CD14-positive monocyte (primary cell): ENCODE measurements at regions not wholly inside any gene's neighbourhood (a gene's known extent, or its start where the extent isn't known, plus 50 kb on each side); places are given as distances from the start of the nearest gene placed in this dataset.
"Not testable (repeated sequence)": the region's sequence is repeated elsewhere in the genome, so short reads cannot be mapped to it uniquely, and the experiment has no call there.

Experiments used
- DNase-seq, 3 donors: peaks; one replicate each; pipeline ENCODE4 v3.0.0-alpha.2; 2011 to 2022
- H2AFZ ChIP-seq: 2 replicates; pipeline ENCODE4 v1.6.0; 2012; ENCODE audit warnings: mild to moderate bottlenecking, low read depth, low read length, inconsistent platforms; ENCODE audit not compliant: insufficient read depth, poor library complexity, severe bottlenecking
- H3K27ac ChIP-seq, 2 donors: 1 replicate in 1 of 2; 2 replicates in 1 of 2; pipeline ENCODE4 v1.5.1; 2012 to 2013; ENCODE audit warnings: low read length in 2 of 2, control low read depth in 1 of 2, inconsistent platforms in 1 of 2, low read depth in 1 of 2, mild to moderate bottlenecking in 1 of 2
- H3K27me3 ChIP-seq, 2 donors: one replicate each; pipeline versions ENCODE4 v1.6.0 to v1.6.1; 2011 to 2013; ENCODE audit warnings: low read length in 2 of 2; ENCODE audit not compliant: control insufficient read depth in 2 of 2, insufficient read depth in 2 of 2
- H3K36me3 ChIP-seq, 2 donors: replicated peaks in 1 of 2; 1 replicate in 1 of 2; 2 replicates in 1 of 2; pipeline versions ENCODE4 v1.5.1 to v1.6.1; 2012 to 2013; ENCODE audit warnings: low read length in 2 of 2, control low read depth in 1 of 2, inconsistent platforms in 1 of 2, mild to moderate bottlenecking in 1 of 2; ENCODE audit not compliant: insufficient read depth in 2 of 2, control insufficient read depth in 1 of 2
- H3K4me1 ChIP-seq, 2 donors: 1 replicate in 1 of 2; 2 replicates in 1 of 2; pipeline versions ENCODE4 v1.5.1 to v1.6.1; 2012 to 2013; ENCODE audit warnings: low read length in 2 of 2, control low read depth in 1 of 2, inconsistent platforms in 1 of 2, mild to moderate bottlenecking in 1 of 2, moderate library complexity in 1 of 2; ENCODE audit not compliant: insufficient read depth in 2 of 2, control insufficient read depth in 1 of 2
- H3K4me2 ChIP-seq: replicated peaks from 2 replicates; pipeline ENCODE3; 2012; ENCODE audit warnings: low read length, moderate library complexity, mild to moderate bottlenecking; ENCODE audit not compliant: poor library complexity, severe bottlenecking; ENCODE audit errors: extremely low read depth
- H3K4me3 ChIP-seq, 3 experiments: fragments of 200-600 bp in 1 of 3; sonication (generic) in 1 of 3; replicated peaks in 1 of 3; 1 replicate in 2 of 3; 2 replicates in 1 of 3; pipeline ENCODE4 v1.5.1; 2011 to 2013; ENCODE audit warnings: low read length in 3 of 3, mild to moderate bottlenecking in 3 of 3, control low read depth in 2 of 3, low read depth in 2 of 3, inconsistent platforms in 1 of 3, moderate library complexity in 1 of 3
- H3K79me2 ChIP-seq: 2 replicates; pipeline ENCODE4 v1.6.0; 2012; ENCODE audit warnings: mild to moderate bottlenecking, control low read depth, inconsistent platforms, low read length, moderate library complexity; ENCODE audit not compliant: insufficient read depth
- H3K9ac ChIP-seq: 2 replicates; pipeline ENCODE4 v1.6.0; 2017; ENCODE audit warnings: low read length, mild to moderate bottlenecking; ENCODE audit not compliant: insufficient read depth, poor library complexity, severe bottlenecking
- H3K9me3 ChIP-seq, 2 donors: replicated peaks in 1 of 2; 1 replicate in 1 of 2; 2 replicates in 1 of 2; pipeline versions ENCODE4 v1.5.1 to v1.6.1; 2012 to 2013; ENCODE audit warnings: low read length in 2 of 2, control low read depth in 1 of 2; ENCODE audit not compliant: control insufficient read depth in 1 of 2, insufficient read depth in 1 of 2
- H4K20me1 ChIP-seq: 2 replicates; pipeline ENCODE4 v1.6.0; 2012; ENCODE audit warnings: mild to moderate bottlenecking, low read length, control low read depth, moderate library complexity; ENCODE audit not compliant: insufficient read depth
- H3K27ac Mint-ChIP-seq, 7 donors: one replicate each; pipeline ENCODE4 v1.8.0; 2020; ENCODE audit warnings: mild to moderate bottlenecking in 7 of 7, mixed read lengths in 7 of 7, moderate library complexity in 6 of 7, inconsistent platforms in 2 of 7
- H3K27me3 Mint-ChIP-seq, 3 donors: one replicate each; pipeline ENCODE4 v1.8.0; 2021 to 2022; ENCODE audit warnings: low read depth in 3 of 3, mild to moderate bottlenecking in 3 of 3, mixed read lengths in 3 of 3, moderate library complexity in 3 of 3, inconsistent platforms in 1 of 3
- H3K36me3 Mint-ChIP-seq, 2 donors: one replicate each; pipeline ENCODE4 v1.8.0; 2020; ENCODE audit warnings: mixed read lengths in 2 of 2, inconsistent platforms in 1 of 2, mild to moderate bottlenecking in 1 of 2
- H3K4me1 Mint-ChIP-seq: one replicate; pipeline ENCODE4 v1.8.0; 2020; ENCODE audit warnings: mild to moderate bottlenecking, mixed read lengths
- H3K4me3 Mint-ChIP-seq, 2 donors: one replicate each; pipeline ENCODE4 v1.8.0; 2020; ENCODE audit warnings: mild to moderate bottlenecking in 2 of 2, mixed read lengths in 2 of 2, moderate library complexity in 1 of 2
- H3K9me3 Mint-ChIP-seq, 7 donors: one replicate each; pipeline ENCODE4 v1.8.0; 2020 to 2022; ENCODE audit warnings: mixed read lengths in 7 of 7, mild to moderate bottlenecking in 6 of 7, moderate library complexity in 6 of 7, inconsistent platforms in 2 of 7
- WGBS: methylation state at CpG from one replicate; pipeline ENCODE4 v1.1.5; 2013; ENCODE audit warnings: missing lambda C conversion rate; ENCODE audit not compliant: insufficient coverage; 5-methylcytosine and 5-hydroxymethylcytosine counted together
- intact Hi-C, 2 donors: fragments of 100-400 bp; cut with micrococcal nuclease; formaldehyde crosslinking; loops; one replicate each; pipeline versions ENCODE4 v1.15.0 to v1.15.1; 2023
- TF ChIP-seq, protein P1 (sequence below): fragments of 200-600 bp; IDR thresholded peaks from one replicate; pipeline ENCODE4 v1.8.0; 2022; ENCODE audit warnings: antibody characterized with exemption, mild to moderate bottlenecking

DNA sequence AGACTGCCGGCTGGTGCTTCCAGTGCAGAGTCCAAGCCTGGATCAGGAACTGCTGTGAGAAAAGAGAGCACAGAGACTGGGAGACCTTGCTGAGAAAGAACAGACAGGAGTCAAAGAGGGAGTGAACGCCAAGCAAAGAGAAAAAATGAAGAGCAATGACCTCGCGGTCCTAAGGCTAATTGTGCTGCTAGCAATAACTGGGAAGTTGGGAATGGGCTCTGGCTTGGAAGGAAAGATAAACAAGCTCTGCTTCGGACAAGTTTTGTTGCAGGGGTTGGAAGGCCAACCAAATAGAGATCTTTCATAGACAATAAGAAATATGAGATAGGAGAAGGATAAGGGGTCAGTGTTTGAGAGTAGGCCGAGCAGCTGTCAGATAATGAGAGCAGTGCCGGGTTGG lies 99.4 kb downstream of the TRIM43 start:
- H2AFZ ChIP-seq, H3K4me3 Mint-ChIP-seq, H3K4me1 Mint-ChIP-seq, H3K27ac ChIP-seq, H3K9me3 Mint-ChIP-seq, DNase-seq, intact Hi-C loops, H3K27me3 Mint-ChIP-seq, H3K4me3 ChIP-seq, H3K9me3 ChIP-seq, H3K36me3 Mint-ChIP-seq, H3K27me3 ChIP-seq, H3K4me2 ChIP-seq, H4K20me1 ChIP-seq, H3K79me2 ChIP-seq, H3K27ac Mint-ChIP-seq, H3K36me3 ChIP-seq, H3K4me1 ChIP-seq, H3K9ac ChIP-seq: not testable (repeated sequence)
- 98% methylated on average over 5 of the region's 7 CpGs for WGBS

DNA sequence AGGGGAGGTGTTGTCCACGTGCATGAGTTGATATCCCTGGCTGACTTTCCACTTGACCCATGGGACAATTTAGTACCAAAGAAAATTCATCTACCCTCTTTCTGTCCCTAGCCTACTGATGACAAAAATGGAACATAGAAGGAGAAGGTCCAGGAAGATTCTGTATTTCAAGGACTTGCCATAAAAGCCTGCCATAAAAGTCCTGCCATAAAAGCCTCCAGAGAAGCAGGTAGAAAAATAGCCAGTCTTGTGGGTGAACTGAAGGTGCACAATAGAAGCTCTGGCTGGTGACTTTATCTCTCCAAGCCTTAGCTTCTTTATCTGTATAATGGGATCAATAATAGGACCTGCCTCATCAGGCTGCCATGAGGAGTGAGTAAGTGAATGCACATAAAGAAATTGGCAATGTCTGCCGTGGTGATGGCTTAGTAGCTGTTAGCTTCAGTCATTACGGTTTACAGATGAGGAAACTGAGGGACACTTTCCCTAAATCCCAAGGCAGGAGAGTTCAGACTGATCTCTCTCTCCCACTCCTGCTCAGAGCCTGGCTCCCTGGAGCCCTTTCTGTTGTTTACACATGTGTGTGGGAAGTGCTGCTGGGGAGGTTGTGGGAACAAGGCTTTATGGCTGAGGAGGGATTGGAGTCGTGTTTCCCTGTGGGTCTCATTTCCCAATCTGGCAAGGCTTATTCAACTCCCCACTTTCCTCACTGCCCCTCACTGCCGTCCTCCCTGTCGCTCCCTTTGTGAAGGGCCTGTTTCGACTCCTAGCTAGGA lies 101.5 kb downstream of the TRIM43 start:
- H3K4me2 ChIP-seq, H3K9ac ChIP-seq, H4K20me1 ChIP-seq, H3K4me3 ChIP-seq, H3K9me3 ChIP-seq, H3K4me3 Mint-ChIP-seq, H3K4me1 ChIP-seq, H3K79me2 ChIP-seq, H3K4me1 Mint-ChIP-seq, H3K27ac Mint-ChIP-seq, H3K27me3 ChIP-seq, intact Hi-C loops, H3K9me3 Mint-ChIP-seq, H3K27ac ChIP-seq, H3K36me3 ChIP-seq, H3K36me3 Mint-ChIP-seq, DNase-seq, H2AFZ ChIP-seq: not testable (repeated sequence)
- WGBS: 80% methylated on average over 1 of the region's 7 CpGs
- H3K27me3 Mint-ChIP-seq: peaks cover 3 to 12% (median 5%) of the 10 kb centered on the region in 3 donors

DNA sequence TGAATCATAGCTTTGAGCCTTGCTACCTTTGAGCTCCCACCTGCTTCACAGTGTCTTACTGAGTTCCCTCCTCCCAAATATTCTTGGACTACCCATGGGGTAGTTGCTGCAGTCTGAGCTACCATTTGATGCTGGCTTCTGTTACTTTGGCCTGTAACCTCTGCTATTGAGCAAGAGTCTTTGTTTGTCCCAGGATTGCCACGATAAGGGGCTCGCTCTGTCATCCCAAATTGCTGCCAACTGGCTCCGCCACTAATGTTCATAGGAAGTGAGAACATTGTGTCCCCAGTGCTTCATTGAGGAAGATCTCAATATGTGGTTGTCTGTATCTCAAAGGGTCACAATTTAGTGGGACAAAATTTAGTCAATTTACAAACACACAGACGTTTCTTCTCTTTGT lies 103.8 kb downstream of the TRIM43 start:
- Mint-ChIP-seq H3K36me3 (no peaks in the 10 kb centered on the region), H3K4me3 (no peak overlapping the region), H3K9me3 (peaks cover 0 to 2% (median 0%) of the 10 kb centered on the region in 7 donors), H3K27ac (no peak overlapping the region), H3K4me1 (peaks cover 2% of the 10 kb centered on the region), H3K27me3 (peaks cover 3 to 14% (median 3%) of the 10 kb centered on the region in 3 donors)
- Histone ChIP-seq H4K20me1 (no peaks in the 10 kb centered on the region), H3K9me3 (no peaks in the 10 kb centered on the region), H3K4me2 (no peak overlapping the region), H3K9ac (no peak overlapping the region), H3K4me3 (no peak overlapping the region), H2AFZ (no peak overlapping the region), H3K79me2 (no peaks in the 10 kb centered on the region), H3K27me3 (no peaks in the 10 kb centered on the region), H3K4me1 (no peaks in the 10 kb centered on the region), H3K36me3 (no peaks in the 10 kb centered on the region), H3K27ac (no peak overlapping the region)
- TF ChIP-seq, protein P1, sequence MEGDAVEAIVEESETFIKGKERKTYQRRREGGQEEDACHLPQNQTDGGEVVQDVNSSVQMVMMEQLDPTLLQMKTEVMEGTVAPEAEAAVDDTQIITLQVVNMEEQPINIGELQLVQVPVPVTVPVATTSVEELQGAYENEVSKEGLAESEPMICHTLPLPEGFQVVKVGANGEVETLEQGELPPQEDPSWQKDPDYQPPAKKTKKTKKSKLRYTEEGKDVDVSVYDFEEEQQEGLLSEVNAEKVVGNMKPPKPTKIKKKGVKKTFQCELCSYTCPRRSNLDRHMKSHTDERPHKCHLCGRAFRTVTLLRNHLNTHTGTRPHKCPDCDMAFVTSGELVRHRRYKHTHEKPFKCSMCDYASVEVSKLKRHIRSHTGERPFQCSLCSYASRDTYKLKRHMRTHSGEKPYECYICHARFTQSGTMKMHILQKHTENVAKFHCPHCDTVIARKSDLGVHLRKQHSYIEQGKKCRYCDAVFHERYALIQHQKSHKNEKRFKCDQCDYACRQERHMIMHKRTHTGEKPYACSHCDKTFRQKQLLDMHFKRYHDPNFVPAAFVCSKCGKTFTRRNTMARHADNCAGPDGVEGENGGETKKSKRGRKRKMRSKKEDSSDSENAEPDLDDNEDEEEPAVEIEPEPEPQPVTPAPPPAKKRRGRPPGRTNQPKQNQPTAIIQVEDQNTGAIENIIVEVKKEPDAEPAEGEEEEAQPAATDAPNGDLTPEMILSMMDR: no peak
- 60% methylated on average over 1 of the region's 4 CpGs for WGBS
- intact Hi-C loops: no loop called here
- DNase-seq: no peak
